Mucosa of stomach (tissue), 1 donor: ENCODE measurements at regions not wholly inside any gene's neighbourhood (a gene's known extent, or its start where the extent isn't known, plus 50 kb on each side); places are given as distances from the start of the nearest gene placed in this dataset.

ENCODE experiments used
- H3K27me3 ChIP-seq: one replicate; pipeline ENCODE4 v1.7.0; 2013; ENCODE audit warnings: mild to moderate bottlenecking, low read length; ENCODE audit not compliant: control insufficient read depth, insufficient read depth
- H3K36me3 ChIP-seq: one replicate; pipeline ENCODE4 v1.7.0; 2013; ENCODE audit warnings: low read length; ENCODE audit not compliant: control insufficient read depth, insufficient read depth
- H3K4me1 ChIP-seq: one replicate; pipeline ENCODE4 v1.7.0; 2013; ENCODE audit warnings: mild to moderate bottlenecking, low read length; ENCODE audit not compliant: control insufficient read depth, insufficient read depth
- H3K4me3 ChIP-seq: one replicate; pipeline ENCODE4 v1.7.0; 2013; ENCODE audit warnings: low read length
- H3K9ac ChIP-seq: one replicate; pipeline ENCODE4 v1.7.0; 2013; ENCODE audit warnings: mild to moderate bottlenecking, low read length, moderate library complexity
- H3K9me3 ChIP-seq: one replicate; pipeline ENCODE4 v1.7.0; 2013; ENCODE audit warnings: mild to moderate bottlenecking, low read length, moderate library complexity; ENCODE audit not compliant: control insufficient read depth
- donor health status: Pancreatic carcinoma.

- H3K27me3 ChIP-seq, result no peaks in the 10 kb centered on the region
- H3K9ac ChIP-seq, result peak overlapping the region; percentile 26
- H3K4me3 ChIP-seq, result no peak overlapping the region
- H3K4me1 ChIP-seq, result peaks cover 34% of the 10 kb centered on the region
- H3K36me3 ChIP-seq, result no peaks in the 10 kb centered on the region
- no peaks in the 10 kb centered on the region for H3K9me3 ChIP-seq
Measured at GRCh38 chr2:64727013-64727767, 73.5 kb upstream of the SERTAD2 start.

GRCh38 chr2:64727843-64728463 lies 74.2 kb upstream of the SERTAD2 start:
- H3K36me3 ChIP-seq, result no peaks in the 10 kb centered on the region
- no peaks in the 10 kb centered on the region for H3K27me3 ChIP-seq
- H3K9ac ChIP-seq, result no peak overlapping the region
- no peak overlapping the region for H3K4me3 ChIP-seq
- no peaks in the 10 kb centered on the region for H3K9me3 ChIP-seq
- H3K4me1 ChIP-seq, result peaks cover 38% of the 10 kb centered on the region

GRCh38 chr2:64730551-64731262 lies 77.0 kb upstream of the SERTAD2 start:
- Histone ChIP-seq H3K9ac (peak overlapping the region; percentile 50), H3K36me3 (no peaks in the 10 kb centered on the region), H3K4me3 (peak overlapping the region; percentile 31), H3K9me3 (no peaks in the 10 kb centered on the region), H3K27me3 (no peaks in the 10 kb centered on the region), H3K4me1 (peaks cover 38% of the 10 kb centered on the region)

GRCh38 chr2:64731263-64731643 lies 77.5 kb upstream of the SERTAD2 start:
- Histone ChIP-seq H3K36me3 (no peaks in the 10 kb centered on the region), H3K4me3 (no peak overlapping the region), H3K9me3 (no peaks in the 10 kb centered on the region), H3K9ac (peak overlapping the region; percentile 50), H3K4me1 (peaks cover 38% of the 10 kb centered on the region), H3K27me3 (no peaks in the 10 kb centered on the region)

GRCh38 chr2:64731746-64732145 lies 78.0 kb upstream of the SERTAD2 start:
- no peak overlapping the region for H3K4me3 ChIP-seq
- H3K27me3 ChIP-seq, result no peaks in the 10 kb centered on the region
- H3K36me3 ChIP-seq, result no peaks in the 10 kb centered on the region
- no peak overlapping the region for H3K9ac ChIP-seq
- H3K9me3 ChIP-seq, result no peaks in the 10 kb centered on the region
- H3K4me1 ChIP-seq, result peaks cover 38% of the 10 kb centered on the region

GRCh38 chr2:64732146-64732545 lies 78.4 kb upstream of the SERTAD2 start:
- Histone ChIP-seq H3K27me3 (no peaks in the 10 kb centered on the region), H3K9me3 (no peaks in the 10 kb centered on the region), H3K4me3 (no peak overlapping the region), H3K36me3 (no peaks in the 10 kb centered on the region), H3K4me1 (peaks cover 34% of the 10 kb centered on the region), H3K9ac (no peak overlapping the region)

GRCh38 chr2:64735504-64735903 lies 81.8 kb upstream of the SERTAD2 start:
- Histone ChIP-seq H3K36me3 (no peaks in the 10 kb centered on the region), H3K4me3 (no peak overlapping the region), H3K27me3 (no peaks in the 10 kb centered on the region), H3K9ac (no peak overlapping the region), H3K4me1 (peaks cover 16% of the 10 kb centered on the region), H3K9me3 (no peaks in the 10 kb centered on the region)

- Histone ChIP-seq H3K36me3 (no peaks in the 10 kb centered on the region), H3K4me1 (peaks cover under 1% of the 10 kb centered on the region), H3K27me3 (no peaks in the 10 kb centered on the region), H3K4me3 (no peak overlapping the region), H3K9me3 (no peaks in the 10 kb centered on the region), H3K9ac (no peak overlapping the region)
Measured at GRCh38 chr2:64737547-64737946, 83.8 kb upstream of the SERTAD2 start.

GRCh38 chr2:64738026-64738425 lies 84.3 kb upstream of the SERTAD2 start:
- Histone ChIP-seq H3K4me1 (no peaks in the 10 kb centered on the region), H3K9me3 (no peaks in the 10 kb centered on the region), H3K4me3 (no peak overlapping the region), H3K27me3 (no peaks in the 10 kb centered on the region), H3K9ac (no peak overlapping the region), H3K36me3 (no peaks in the 10 kb centered on the region)

- Histone ChIP-seq H3K36me3 (no peaks in the 10 kb centered on the region), H3K27me3 (no peaks in the 10 kb centered on the region), H3K9me3 (no peaks in the 10 kb centered on the region), H3K4me3 (no peak overlapping the region), H3K9ac (no peak overlapping the region), H3K4me1 (no peaks in the 10 kb centered on the region)
Measured at GRCh38 chr2:64742678-64743077, 89.0 kb upstream of the SERTAD2 start.

- H3K4me3 ChIP-seq, result no peak overlapping the region
- H3K27me3 ChIP-seq, result no peaks in the 10 kb centered on the region
- no peaks in the 10 kb centered on the region for H3K9me3 ChIP-seq
- no peak overlapping the region for H3K9ac ChIP-seq
- no peaks in the 10 kb centered on the region for H3K36me3 ChIP-seq
- H3K4me1 ChIP-seq, result no peaks in the 10 kb centered on the region
Measured at GRCh38 chr2:64743739-64744330, 90.1 kb upstream of the SERTAD2 start.

- Histone ChIP-seq H3K27me3 (no peaks in the 10 kb centered on the region), H3K9ac (no peak overlapping the region), H3K4me1 (no peaks in the 10 kb centered on the region), H3K4me3 (no peak overlapping the region), H3K36me3 (no peaks in the 10 kb centered on the region), H3K9me3 (no peaks in the 10 kb centered on the region)
Measured at GRCh38 chr2:64745562-64745961, 91.8 kb upstream of the SERTAD2 start.
